DND-41 (cell line): ENCODE measurements at regions not wholly inside any gene's neighbourhood (a gene's known extent, or its start where the extent isn't known, plus 50 kb on each side); places are given as distances from the start of the nearest gene placed in this dataset.

Experiments
- ATAC-seq: fragments of 200-7000 bp; cut with Tn5 transposase; 3 replicates; pipeline ENCODE4 v1.9.1; 2021; ENCODE audit warnings: low read depth; ENCODE audit not compliant: insufficient read depth
- DNase-seq: peaks from one replicate; pipeline ENCODE4 v3.0.0-alpha.2; 2020
- H2AFZ ChIP-seq: 2 replicates; pipeline ENCODE4 v1.6.0; 2012; ENCODE audit warnings: low read depth, low read length
- H3K27ac ChIP-seq: 2 replicates; pipeline ENCODE4 v1.5.1; 2012; ENCODE audit warnings: low read length, inconsistent platforms
- H3K27me3 ChIP-seq: fragments of 200-600 bp; sonication (generic); 2 replicates; pipeline ENCODE4 v1.6.0; 2012; ENCODE audit warnings: low read length, mild to moderate bottlenecking, inconsistent platforms; ENCODE audit not compliant: insufficient read depth, poor library complexity
- H3K36me3 ChIP-seq: 2 replicates; pipeline ENCODE4 v1.5.1; 2012; ENCODE audit warnings: low read length, inconsistent platforms; ENCODE audit not compliant: insufficient read depth
- H3K4me1 ChIP-seq: 2 replicates; pipeline ENCODE4 v1.5.1; 2012; ENCODE audit warnings: mild to moderate bottlenecking, low read length; ENCODE audit not compliant: insufficient read depth
- H3K4me2 ChIP-seq: 2 replicates; pipeline ENCODE4 v1.6.0; 2012; ENCODE audit warnings: mild to moderate bottlenecking, moderate library complexity, low read length, inconsistent platforms; ENCODE audit not compliant: insufficient read depth
- H3K4me3 ChIP-seq, 2 experiments: fragments of 200-600 bp in 1 of 2; shearing (Covaris generic) in 1 of 2; 2 replicates each; pipeline ENCODE4 v1.5.1; 2012 to 2016; ENCODE audit warnings: inconsistent platforms in 2 of 2, low read length in 2 of 2, mild to moderate bottlenecking in 2 of 2, low read depth in 1 of 2, moderate library complexity in 1 of 2
- H3K79me2 ChIP-seq: 2 replicates; pipeline ENCODE4 v1.6.0; 2012; ENCODE audit warnings: low read length, inconsistent platforms; ENCODE audit not compliant: insufficient read depth
- H3K9ac ChIP-seq: 2 replicates; pipeline ENCODE4 v1.6.0; 2012; ENCODE audit warnings: low read depth, mild to moderate bottlenecking, inconsistent platforms, low read length, moderate library complexity
- H3K9me3 ChIP-seq: 2 replicates; pipeline ENCODE4 v1.5.1; 2012; ENCODE audit warnings: low read length, moderate library complexity, mild to moderate bottlenecking, inconsistent platforms; ENCODE audit not compliant: insufficient read depth, severe bottlenecking
- H4K20me1 ChIP-seq: 2 replicates; pipeline ENCODE4 v1.6.0; 2012; ENCODE audit warnings: low read length; ENCODE audit not compliant: insufficient read depth
- CTCF ChIP-seq: IDR thresholded peaks from 2 replicates; pipeline ENCODE4 v1.5.1; 2012; ENCODE audit warnings: borderline replicate concordance, low read length, moderate library complexity, mild to moderate bottlenecking; ENCODE audit not compliant: poor library complexity, severe bottlenecking; ENCODE audit errors: extremely low read depth
- EZH2 ChIP-seq: IDR thresholded peaks from 3 replicates; pipeline ENCODE4 v1.6.1; 2012; ENCODE audit warnings: borderline replicate concordance, low read depth, mild to moderate bottlenecking, moderate library complexity, low read length, inconsistent platforms; ENCODE audit not compliant: severe bottlenecking

- H3K27me3 ChIP-seq = no peaks in the 10 kb centered on the region
- H3K4me3 ChIP-seq = no peak overlapping the region
- no peaks in the 10 kb centered on the region for H3K79me2 ChIP-seq
- ATAC-seq (peak; percentile 55; the same call in 1 of the 3 replicates), DNase-seq (peak; percentile 25)
- no peaks in the 10 kb centered on the region for H3K9me3 ChIP-seq
- H3K4me1 ChIP-seq = no peaks in the 10 kb centered on the region
- no peaks in the 10 kb centered on the region for H4K20me1 ChIP-seq
- no peak overlapping the region for H3K4me2 ChIP-seq
- no peak overlapping the region for H3K9ac ChIP-seq
- no peak overlapping the region for H3K27ac ChIP-seq
- TF ChIP-seq CTCF (peak; percentile 85), EZH2 (no peak)
- H2AFZ ChIP-seq = no peak overlapping the region
- no peaks in the 10 kb centered on the region for H3K36me3 ChIP-seq
These were observed 1324.9 kb upstream of the CDH8 start for GRCh38 chr16:63361032-63361624.

GRCh38 chr16:63349961-63350360 is 1313.7 kb upstream of the CDH8 start:
- Histone ChIP-seq H3K4me2 (no peak overlapping the region), H3K9ac (no peak overlapping the region), H3K36me3 (no peaks in the 10 kb centered on the region), H3K9me3 (no peaks in the 10 kb centered on the region), H2AFZ (no peak overlapping the region), H3K27ac (no peak overlapping the region), H3K4me3 (no peak overlapping the region), H3K4me1 (no peaks in the 10 kb centered on the region), H3K27me3 (no peaks in the 10 kb centered on the region), H3K79me2 (no peaks in the 10 kb centered on the region), H4K20me1 (no peaks in the 10 kb centered on the region)
- ATAC-seq (no peak), DNase-seq (no peak)
- no peak for TF ChIP-seq CTCF
- TF ChIP-seq EZH2 = no peak

- H3K9ac ChIP-seq = no peak overlapping the region
These were observed 1309.8 kb upstream of the CDH8 start for GRCh38 chr16:63346000-63346399.

More at GRCh38 chr16:63346000-63346399, 1309.8 kb upstream of the CDH8 start:
- Histone ChIP-seq H4K20me1 (no peaks in the 10 kb centered on the region), H3K9me3 (no peaks in the 10 kb centered on the region), H2AFZ (no peak overlapping the region), H3K4me1 (no peaks in the 10 kb centered on the region), H3K4me3 (no peak overlapping the region), H3K27me3 (no peaks in the 10 kb centered on the region), H3K36me3 (no peaks in the 10 kb centered on the region), H3K4me2 (no peak overlapping the region), H3K79me2 (no peaks in the 10 kb centered on the region), H3K27ac (no peak overlapping the region)
- ATAC-seq (no peak), DNase-seq (no peak)
- TF ChIP-seq CTCF = no peak
- TF ChIP-seq EZH2 = no peak
